IPS-NIHi7 (cell line): ENCODE measurements at regions not wholly inside any gene's neighbourhood (a gene's known extent, or its start where the extent isn't known, plus 50 kb on each side); places are given as distances from the start of the nearest gene placed in this dataset.
"Not testable (repeated sequence)": the region's sequence is repeated elsewhere in the genome, so short reads cannot be mapped to it uniquely, and the experiment has no call there.

Experiments
- DNase-seq: peaks from one replicate; pipeline ENCODE4 v3.0.0; 2012; ENCODE audit warnings: mixed read lengths; ENCODE audit errors: extremely low spot score

DNA sequence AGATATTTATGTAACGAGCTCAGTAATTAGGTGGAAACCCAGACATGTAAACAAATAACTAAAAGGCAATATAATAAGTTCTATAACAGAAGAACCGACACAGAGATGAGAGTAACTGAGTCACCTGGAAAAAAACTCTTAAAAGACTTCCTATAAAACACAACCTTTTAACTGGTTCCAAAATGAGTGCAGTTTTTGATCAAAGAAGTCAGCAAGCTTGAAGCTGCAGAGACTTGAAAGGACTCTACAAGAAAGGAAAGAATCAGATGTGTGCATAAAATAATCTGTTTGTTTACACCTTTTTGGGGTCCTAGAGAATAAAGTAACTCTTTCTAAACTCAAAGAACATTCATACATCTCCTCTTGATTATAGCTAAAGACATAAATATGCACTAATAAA, 560.4 kb upstream of the CCDC54 start:
- DNase-seq: no peak

DNA sequence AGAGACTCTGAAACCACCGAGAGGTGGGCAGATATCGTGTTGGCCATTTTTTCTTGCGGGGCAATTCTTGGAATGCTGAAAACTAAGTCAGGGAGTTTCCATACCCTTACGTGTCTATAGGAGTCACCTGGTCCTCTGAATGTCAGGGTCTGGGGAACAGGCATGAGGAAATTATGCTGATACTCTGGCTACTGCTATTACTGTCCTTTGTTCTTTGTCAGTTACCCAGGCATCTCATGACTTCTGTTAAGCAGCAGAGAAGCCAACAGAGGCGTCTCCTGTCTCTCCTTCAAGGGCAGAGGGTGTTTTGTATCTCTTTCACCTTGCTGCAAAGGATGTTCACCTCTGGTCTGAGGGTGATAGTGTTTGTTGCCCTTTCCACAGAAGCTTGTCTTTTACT, 559.5 kb upstream of the CCDC54 start:
- DNase-seq: no peak

DNA sequence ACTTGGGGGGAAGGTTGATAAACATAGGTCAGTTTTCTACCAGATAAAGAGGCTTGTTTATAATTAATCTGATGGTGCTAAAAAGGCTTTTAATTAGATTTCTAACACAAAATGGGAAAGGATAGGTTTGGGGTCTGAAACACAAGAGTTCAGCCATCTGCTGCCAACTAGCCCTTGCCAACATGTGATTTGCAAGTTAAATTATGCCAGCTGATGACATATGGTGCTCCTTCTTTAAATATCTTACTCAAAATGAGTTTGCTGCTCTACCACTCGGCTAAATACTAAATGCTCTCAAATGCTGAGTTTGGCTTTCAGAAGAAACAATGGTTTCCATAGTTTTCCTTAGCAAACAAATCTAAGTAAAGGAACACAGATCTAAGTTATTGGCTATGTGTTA, 557.8 kb upstream of the CCDC54 start:
- DNase-seq: no peak

DNA sequence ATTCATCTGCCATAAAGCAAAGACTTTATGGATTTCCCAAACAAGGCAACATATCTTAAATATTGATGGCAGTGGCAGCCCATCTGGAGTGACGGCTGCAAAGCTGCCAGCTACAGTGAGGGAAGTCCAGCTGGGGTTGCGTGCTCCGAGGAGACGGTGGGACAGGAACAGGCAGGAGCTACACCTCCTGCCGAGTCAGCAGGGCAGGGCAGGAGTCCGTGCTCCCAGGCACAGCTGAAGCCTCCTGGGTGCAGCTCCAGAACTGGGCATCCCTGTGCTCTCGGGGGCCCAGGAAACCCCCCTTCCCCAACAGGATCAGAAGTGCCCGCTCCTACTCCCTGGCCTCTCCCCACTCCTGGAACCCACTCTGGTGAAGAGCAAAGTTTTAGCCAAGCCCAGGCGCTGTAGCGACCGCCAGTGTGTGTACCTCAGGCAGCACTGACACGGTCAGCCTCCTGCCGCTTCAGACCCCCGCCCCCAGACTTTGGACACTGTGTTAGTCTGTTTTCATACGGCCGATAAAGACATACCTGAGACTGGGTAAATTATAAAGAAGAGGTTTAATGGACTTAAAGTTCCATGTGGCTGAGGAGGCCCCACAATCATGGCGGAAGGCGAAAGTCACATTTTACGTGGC, 556.4 kb upstream of the CCDC54 start:
- DNase-seq: no peak

DNA sequence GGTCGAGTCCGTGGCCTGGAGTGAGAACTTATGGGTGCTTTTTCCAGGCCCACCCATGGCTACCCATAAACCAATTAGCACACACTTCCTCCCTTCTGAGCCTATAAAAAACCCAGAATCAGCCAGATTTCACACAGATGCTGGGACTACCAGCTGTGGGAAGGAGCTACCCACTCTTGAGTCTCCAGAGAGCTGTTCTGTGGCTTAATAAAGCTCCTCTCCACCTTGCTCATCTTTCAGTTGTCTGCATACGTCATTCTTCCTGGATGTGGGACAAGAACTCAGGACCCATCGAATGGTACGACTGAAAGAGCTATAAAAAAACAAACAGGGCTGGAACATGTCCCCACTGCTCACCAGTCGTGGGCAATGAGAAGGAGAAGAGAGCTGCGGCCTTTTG, 555.4 kb upstream of the CCDC54 start:
- no peak for DNase-seq

DNA sequence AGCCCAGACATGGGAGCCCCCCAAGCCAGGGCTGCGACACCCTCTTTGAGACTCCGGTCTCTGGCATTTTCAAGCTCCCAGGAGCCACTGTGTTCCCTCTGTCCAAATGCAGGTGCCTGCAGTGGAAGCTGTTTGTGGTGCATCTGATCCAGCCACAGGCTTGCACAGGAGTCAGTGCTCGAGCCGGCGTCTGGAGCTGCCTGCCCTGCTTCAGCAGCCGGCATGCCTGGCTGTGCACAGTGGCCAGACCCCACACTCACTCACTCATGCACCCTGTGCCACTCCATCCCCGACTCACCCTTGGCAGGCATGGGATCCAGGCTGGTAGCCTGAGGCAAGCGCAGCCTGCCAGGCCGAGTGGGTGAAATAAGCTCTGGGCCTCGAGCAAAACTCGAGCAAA, 555.0 kb upstream of the CCDC54 start:
- DNase-seq: no peak

DNA sequence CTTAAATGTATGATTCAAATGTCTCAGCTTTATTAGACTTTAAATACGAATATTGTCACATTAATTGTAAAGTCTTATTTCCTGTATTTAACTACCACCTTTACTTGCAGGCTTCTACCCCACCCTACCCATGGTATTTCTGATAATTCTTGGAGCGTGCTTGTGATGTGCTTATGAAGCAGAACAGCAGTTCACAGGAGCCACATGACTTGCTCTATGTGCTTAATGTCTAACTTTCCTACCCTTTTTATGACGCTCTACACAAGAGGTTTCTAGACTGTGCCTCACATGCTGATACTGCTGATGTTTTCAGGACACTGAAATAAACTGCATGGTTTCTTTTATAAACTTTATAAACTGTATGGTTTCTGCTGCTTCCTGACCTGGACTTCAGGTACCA, 553.5 kb upstream of the CCDC54 start:
- no peak for DNase-seq

DNA sequence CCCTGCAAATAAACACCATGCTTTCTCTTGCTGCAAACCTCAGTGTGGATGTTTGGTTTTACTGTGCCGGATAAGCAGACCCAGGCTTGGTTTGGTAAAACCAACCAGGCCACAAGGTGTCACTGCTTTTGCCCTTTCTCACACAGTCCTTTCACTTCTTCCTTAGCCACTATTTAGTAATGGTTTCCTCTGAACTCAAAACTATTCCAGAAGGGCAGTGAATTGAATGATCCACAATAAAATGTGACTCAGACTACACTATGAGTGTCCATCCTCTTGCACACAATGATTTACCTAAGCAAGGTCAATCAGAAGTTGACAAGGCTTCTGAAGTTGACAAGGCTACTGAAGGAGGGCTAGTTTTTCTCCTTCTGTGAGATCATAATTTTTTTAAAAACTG, 552.4 kb upstream of the CCDC54 start:
- DNase-seq: peak; percentile 34

DNA sequence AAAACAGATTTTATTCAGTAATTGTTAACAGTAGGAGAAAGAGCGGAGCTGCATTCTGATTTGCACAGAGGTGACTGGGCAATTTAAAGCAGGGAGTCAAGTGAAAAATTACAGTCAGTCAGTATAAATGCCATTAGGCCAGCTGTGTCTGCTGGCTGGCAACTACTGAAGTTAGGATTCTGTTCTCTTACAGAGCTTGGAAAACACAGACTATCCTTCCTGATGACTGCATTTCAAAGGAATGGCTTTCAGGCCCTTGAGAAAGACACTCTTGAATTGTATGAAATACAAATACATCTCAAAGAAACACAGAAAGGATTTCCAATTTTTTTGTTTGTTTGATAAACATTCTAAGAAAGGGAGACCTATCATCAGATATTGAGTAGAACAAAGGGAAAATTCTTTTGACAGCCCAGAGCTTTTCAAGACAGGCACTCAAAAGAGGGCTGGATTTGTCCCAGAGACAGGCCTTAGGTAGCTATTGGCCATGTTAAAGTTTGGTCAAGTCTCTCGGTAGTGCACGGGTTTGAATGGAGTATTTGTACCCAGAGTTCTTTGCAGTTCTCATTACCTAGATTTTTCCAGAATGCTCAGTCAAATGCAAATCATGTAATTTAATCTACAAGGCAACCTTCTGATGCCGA, 551.2 kb upstream of the CCDC54 start:
- no peak for DNase-seq

DNA sequence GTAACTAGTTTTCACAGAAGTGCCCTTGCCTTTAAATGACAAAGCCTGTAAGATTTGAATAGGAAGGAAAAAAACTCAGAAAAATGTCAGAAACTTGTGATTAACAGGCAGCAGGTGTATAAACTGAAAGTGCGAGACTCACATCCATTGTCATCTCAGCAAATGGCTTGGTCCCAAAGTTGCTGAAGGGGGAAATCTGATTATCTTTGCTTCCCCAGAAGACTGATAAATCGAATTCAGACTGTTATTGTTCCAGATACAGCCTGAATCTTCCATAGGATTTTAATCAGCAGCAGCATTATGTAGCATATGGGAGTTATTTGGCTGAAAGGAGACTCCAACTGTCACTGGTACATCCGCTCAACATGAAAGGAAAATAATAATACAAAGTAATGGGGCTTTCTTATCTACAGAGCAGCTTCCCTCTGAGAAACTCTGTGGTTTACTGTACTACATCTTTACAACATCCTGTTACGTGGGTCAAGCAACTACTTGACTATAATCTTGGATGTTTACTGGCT, 550.4 kb upstream of the CCDC54 start:
- no peak for DNase-seq

DNA sequence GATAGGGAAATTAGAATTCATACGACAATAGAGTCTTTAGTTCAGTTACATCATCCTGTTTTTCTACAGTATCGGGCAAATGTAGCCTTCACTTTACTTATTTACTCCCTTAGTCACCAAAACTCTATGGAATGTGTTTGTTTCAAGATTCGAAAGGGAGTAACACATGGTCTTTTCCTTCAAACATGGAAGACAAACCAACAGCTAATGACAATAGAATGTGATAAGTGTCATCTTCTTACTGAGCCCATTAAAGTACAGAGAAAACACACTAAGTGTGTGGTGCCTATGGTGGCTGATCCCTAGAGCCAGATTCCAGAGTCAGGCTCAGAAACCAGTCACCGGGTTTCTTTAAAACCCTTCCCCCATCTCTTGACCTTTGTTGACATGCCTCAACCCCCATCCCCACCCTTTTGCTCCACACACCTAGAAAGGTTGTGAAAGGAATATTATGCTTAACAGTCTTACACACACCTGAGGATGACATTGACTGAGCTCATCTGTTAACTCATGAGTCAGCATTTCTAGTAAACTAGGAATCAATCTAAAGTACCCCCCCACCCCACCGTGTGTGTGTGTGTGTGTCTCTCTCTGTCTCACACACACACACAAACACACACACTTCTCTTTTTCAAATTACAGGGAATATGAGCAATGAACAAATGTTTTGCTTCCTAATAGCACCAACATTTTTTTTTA, 549.6 kb upstream of the CCDC54 start:
- DNase-seq: no peak

DNA sequence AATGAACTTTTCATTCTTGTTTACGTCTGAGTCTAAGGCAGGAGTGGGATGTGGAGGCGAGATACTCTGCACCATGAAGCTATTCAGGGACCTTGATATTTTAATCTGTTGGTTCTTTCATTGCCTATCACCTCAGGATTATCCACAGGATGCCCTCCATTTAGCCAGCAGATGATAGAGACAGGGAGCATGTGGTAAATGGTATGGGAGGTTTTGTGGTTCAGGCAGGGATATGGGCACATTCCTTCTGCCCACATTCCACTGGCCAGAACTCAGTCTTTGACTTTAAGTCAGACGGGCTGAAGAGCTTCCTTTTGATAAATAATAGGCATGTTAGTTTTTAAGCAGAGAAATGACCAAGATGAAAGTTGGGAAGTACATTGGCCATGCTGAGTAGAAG, 548.0 kb upstream of the CCDC54 start:
- DNase-seq: no peak

DNA sequence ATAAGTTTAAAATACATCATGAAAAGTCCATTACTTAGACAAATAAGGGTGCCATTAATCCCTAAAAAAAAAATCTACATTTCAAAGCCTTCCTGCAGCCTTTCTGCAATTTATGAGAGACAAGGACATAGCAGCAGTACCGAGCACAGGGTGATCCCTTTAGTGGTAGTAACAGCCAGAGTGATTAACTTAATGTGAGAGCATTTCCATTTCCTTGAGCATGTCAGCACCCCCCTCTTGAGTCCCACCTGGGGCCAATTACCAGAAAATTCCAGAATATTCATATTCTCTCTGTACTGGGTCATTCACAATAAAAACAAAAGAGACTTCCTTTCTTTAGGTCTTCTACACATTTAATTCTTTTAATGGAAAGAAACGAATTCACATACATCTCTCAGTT, 546.9 kb upstream of the CCDC54 start:
- DNase-seq: peak; percentile 35

DNA sequence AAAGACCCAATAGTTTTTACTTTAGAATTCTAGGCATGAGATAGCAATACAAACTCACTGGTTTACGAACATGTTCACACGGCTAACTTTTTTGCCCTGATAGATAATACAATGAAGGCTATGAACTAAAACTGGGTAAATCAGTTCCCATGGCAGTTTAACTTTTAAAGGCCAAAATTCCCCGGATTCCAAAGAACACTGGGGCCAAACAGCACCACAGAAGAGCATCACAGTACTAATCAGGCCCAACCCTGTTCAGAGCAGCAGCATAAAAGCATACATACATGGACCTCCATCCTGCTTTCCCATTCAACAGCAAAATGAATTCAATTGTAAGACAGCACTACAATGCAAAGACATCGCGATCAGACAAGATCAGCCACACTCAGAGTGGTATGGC, 540.3 kb upstream of the CCDC54 start:
- no peak for DNase-seq

DNA sequence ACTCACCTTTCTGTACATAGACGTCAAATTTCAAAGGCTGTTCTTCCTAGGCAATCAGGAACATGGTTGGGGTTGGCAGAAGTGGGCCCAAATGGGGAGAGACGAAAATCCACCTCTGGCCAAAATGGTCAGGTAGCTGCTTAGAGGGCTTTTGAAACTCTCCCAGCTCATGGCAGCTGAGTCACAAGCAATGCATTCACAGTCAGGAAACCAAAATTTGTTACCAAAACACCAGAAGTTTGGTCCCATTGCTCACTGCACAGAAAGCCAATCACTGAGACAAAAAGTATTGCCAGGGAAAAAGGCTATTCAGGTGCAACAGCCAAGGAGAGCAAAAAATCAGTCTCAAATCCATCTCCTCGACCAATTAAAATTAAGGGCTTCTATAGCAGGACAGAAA, 539.6 kb upstream of the CCDC54 start:
- no peak for DNase-seq

DNA sequence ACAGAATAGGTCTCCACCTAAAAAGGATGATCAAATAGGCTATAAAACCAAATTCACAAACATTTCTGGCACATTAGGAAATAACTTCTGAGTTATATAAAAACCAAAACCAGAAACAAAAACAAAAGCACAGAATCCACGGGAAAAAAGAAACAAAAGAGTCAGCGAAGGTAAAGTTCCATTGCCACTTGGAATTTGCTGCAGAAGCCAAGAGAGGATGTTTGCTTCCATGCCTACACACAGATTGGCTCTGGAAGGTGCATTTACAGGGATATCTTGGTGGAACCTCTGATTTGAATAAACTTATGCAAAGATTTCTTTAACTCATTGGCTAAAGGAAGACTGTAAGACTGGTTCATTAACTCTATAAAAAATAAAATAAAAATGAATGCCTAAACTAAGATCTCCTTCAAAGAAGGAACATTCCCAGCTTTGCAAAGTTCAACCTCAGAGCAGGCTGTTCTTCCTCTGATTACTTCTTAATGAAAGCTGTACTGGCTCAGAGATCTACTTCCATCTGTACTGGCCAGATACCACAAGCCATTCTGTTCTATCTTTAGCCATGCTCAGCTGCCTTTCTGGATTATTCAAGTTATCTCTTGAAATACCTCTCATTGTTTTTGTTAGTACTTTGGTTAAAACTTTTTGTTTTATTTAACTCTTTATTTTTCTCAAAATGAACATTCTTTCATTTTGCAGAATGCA, 537.5 kb upstream of the CCDC54 start:
- no peak for DNase-seq

DNA sequence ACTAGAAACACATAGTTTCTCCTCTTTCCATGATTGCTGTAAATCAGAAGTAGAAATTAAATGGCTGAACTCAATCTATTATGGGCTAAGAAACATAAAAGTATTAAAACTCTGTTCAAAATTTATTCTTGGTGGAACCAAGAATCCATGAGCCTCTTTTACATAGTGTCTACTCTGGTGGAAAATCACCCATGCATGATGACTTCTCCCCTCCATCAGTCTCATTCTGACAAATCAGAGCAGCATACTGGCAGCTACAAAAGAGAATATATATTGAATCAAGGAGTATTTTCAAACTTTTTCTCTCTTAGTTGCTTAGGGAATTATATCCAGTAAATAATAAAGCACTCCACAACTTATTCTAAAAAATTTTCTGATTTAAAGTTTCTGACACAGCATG, 536.9 kb upstream of the CCDC54 start:
- DNase-seq: no peak

DNA sequence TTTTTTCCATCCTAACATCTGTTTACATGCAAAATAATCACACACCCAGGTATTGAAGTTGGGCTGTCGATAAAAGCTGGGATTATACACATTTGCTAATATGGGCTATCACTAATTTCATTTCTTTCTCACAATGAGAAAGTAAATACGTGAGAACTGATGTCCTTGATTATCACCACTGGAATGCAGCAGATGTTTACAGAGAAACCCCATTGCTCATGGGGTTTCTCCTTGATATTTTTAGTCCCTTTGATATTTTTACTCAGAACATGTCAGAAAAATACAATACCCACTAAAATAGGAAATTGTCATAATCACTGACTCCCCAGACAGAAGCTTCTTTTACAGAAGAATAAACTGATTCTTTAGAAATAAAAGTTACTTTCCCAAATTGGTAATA, 535.1 kb upstream of the CCDC54 start:
- no peak for DNase-seq

DNA sequence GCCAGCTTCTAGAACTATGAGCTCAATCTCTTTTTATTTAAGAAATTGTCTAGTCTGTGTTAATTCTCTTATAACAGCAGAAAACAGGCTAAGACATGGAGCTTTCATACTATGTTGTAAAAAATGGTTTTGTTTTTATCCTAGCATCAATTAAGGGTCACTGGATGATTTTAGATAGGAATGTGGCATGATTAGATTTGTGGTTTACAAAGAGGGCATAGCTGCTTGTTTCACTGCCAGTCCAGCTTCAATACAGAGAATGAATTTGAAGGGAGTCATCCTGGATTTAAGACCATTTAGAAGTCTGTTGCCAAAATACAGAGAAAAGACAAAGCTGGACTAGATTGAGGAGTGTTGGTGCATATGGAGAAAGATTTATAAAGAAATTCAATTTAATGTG, 532.6 kb upstream of the CCDC54 start:
- DNase-seq: no peak

DNA sequence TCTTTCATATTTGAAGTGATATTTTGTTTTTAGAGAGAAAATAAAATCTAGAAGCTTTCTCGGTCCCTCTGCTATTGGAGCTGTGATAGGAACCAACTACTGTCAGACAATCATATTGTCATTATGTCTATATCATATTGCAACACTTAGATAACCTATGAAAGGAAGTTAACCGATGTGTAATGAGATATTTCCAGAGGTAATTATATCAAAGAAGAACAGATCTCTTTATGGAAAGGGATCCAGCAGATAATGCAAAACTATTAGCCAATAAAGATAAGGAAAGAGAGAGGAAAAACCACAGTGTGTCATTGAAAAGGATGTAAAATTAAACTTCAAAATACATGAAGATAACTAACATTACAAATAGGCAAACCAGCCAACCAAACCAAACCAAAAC, 529.1 kb upstream of the CCDC54 start:
- no peak for DNase-seq

DNA sequence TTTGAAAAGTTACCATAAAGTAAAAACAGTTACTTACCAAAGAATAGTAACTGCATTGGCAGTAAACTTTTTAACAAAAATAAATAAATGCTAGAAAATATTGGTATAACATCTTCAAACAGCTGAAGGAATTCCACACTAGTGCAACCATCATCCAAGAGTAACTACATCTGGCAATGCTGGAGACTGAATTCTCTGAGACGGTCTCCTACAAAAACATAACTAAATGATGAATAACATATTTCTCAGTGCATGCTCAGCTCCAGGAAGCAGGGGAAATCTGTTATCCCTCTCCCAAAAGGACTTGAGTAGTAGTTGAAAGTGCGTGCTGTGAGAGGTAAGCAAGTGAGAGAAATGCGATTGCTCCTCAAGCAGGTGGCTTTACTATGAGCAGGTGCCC, 526.8 kb upstream of the CCDC54 start:
- no peak for DNase-seq

DNA sequence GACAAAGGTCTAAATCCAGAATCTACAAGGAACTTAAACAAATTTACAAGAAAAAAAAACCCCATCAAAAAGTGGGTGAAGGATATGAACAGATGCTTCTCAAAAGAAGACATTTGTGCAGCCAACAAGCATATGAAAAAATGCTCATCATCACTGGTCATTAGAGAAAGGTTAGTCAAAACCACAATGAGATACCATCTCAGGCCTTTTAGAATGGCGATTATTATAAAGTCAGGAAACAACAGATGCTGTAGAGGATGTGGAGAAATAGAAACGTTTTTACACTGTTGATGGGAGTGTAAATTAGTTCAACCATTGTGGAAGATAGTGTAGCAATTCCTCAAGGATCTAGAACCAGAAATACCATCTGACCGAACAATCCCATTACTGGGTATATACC, 518.9 kb upstream of the CCDC54 start:
- not testable (repeated sequence) for DNase-seq

DNA sequence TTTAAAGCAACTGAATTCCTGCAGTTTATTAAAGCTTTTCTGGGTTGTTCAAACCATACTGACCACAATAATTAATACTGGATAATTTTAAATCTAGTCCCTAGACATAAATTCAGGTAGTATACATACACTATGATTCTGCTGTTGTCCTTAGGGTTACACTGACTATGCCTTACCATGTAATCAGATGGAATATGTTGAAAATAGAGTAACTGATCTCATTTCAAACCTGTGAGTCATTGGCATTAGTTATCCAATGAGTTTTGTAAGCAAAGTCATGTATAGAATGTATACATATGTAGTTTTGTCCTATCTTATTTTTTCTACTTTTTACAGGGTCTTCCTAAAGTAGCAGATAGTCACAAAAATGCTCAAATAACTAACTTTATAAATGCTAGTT, 517.1 kb upstream of the CCDC54 start:
- DNase-seq: no peak
